ENCODE measurements at regions not wholly inside any gene's neighbourhood (a gene's known extent, or its start where the extent isn't known, plus 50 kb on each side); places are given as distances from the start of the nearest gene placed in this dataset.

DNA sequence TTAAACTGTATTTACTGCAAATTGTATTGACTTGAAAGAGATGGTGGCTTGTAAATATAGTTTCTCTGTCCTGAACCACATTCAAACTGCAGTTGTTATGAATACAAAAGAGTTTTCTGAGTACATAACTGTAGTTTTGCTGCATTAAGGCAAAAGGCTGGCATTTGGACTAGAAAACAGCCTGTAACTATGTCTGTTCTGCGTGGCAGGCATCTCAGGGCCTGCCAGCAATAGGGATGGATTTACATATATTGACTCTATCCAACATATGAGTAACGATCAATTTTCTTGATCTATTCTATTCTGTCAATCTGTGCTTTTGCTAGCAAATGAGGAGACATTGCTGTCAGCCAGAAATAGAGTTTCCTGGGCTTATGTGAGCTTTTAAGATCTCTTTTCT is 174.6 kb downstream of the TMEM26 start:
- no peak overlapping the region for H2AFZ ChIP-seq (ENCODE audit: low read depth, low read length, severe bottlenecking)
- H3K9ac ChIP-seq (ENCODE audit: low read length) = no peak overlapping the region
- H3K27ac ChIP-seq (ENCODE audit: low read depth, low read length) = no peak overlapping the region
- no peaks in the 10 kb centered on the region for H3K36me3 ChIP-seq (ENCODE audit: low read length)
- H3K9me3 ChIP-seq (ENCODE audit: insufficient read depth, low read length) = no peaks in the 10 kb centered on the region
- H3K9me2 ChIP-seq (replicated peaks; ENCODE audit: insufficient read depth, low read length) = no peaks in the 10 kb centered on the region
- H3K4me2 ChIP-seq (ENCODE audit: low read depth, low read length, poor library complexity, severe bottlenecking) = no peak overlapping the region
- H3K4me3 ChIP-seq (ENCODE audit: insufficient read depth, low read length, poor library complexity, severe bottlenecking) = no peak overlapping the region
- no peaks in the 10 kb centered on the region for H3F3A ChIP-seq (ENCODE audit: insufficient read depth)
- H4K20me1 ChIP-seq (ENCODE audit: low read depth, low read length) = no peaks in the 10 kb centered on the region
- no peaks in the 10 kb centered on the region for H3K79me2 ChIP-seq (ENCODE audit: insufficient read depth, low read length)
- H3K27me3 ChIP-seq (ENCODE audit: low read length) = no peaks in the 10 kb centered on the region
- TF ChIP-seq, protein P1, sequence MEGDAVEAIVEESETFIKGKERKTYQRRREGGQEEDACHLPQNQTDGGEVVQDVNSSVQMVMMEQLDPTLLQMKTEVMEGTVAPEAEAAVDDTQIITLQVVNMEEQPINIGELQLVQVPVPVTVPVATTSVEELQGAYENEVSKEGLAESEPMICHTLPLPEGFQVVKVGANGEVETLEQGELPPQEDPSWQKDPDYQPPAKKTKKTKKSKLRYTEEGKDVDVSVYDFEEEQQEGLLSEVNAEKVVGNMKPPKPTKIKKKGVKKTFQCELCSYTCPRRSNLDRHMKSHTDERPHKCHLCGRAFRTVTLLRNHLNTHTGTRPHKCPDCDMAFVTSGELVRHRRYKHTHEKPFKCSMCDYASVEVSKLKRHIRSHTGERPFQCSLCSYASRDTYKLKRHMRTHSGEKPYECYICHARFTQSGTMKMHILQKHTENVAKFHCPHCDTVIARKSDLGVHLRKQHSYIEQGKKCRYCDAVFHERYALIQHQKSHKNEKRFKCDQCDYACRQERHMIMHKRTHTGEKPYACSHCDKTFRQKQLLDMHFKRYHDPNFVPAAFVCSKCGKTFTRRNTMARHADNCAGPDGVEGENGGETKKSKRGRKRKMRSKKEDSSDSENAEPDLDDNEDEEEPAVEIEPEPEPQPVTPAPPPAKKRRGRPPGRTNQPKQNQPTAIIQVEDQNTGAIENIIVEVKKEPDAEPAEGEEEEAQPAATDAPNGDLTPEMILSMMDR (IDR thresholded peaks at IDR 0.05; ENCODE audit: insufficient read depth, low read length, poor library complexity, severe bottlenecking) = no peak
- no peak for TF ChIP-seq EZH2phosphoT487 (conservative IDR thresholded peaks at IDR 0.05; ENCODE audit: low read length)

DNA sequence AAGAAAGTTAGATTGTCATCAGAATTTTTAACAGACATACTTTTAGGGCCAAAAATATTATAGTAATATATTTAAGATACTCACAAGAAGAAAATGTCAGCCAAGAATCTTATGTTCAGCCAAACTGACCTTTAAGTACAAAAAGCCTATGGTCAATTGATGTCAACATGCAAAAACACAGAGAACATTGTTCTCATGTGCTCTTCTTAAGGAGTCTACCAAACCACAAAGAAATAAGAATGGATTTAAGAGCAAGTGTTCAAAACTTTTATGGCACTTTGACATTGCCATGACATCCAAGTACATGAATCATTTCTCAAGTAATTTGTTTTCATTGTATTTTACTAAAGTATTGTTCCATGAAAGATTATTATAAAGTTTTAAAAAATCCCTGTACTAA is 180.4 kb downstream of the TMEM26 start:
- no peak overlapping the region for H3K4me2 ChIP-seq (ENCODE audit: low read depth, low read length, poor library complexity, severe bottlenecking)
- no peaks in the 10 kb centered on the region for H3K9me3 ChIP-seq (ENCODE audit: insufficient read depth, low read length)
- H4K20me1 ChIP-seq (ENCODE audit: low read depth, low read length) = no peaks in the 10 kb centered on the region
- no peak overlapping the region for H3K27ac ChIP-seq (ENCODE audit: low read depth, low read length)
- no peak overlapping the region for H3K9ac ChIP-seq (ENCODE audit: low read length)
- H3K4me3 ChIP-seq (ENCODE audit: insufficient read depth, low read length, poor library complexity, severe bottlenecking) = no peak overlapping the region
- H3K27me3 ChIP-seq (ENCODE audit: low read length) = no peaks in the 10 kb centered on the region
- H3K36me3 ChIP-seq (ENCODE audit: low read length) = no peaks in the 10 kb centered on the region
- no peak overlapping the region for H2AFZ ChIP-seq (ENCODE audit: low read depth, low read length, severe bottlenecking)
- TF ChIP-seq, protein P1 (IDR thresholded peaks at IDR 0.05; ENCODE audit: insufficient read depth, low read length, poor library complexity, severe bottlenecking) = no peak
- TF ChIP-seq EZH2phosphoT487 (conservative IDR thresholded peaks at IDR 0.05; ENCODE audit: low read length) = no peak
- no peaks in the 10 kb centered on the region for H3K79me2 ChIP-seq (ENCODE audit: insufficient read depth, low read length)
- H3F3A ChIP-seq (ENCODE audit: insufficient read depth) = no peaks in the 10 kb centered on the region
- H3K9me2 ChIP-seq (replicated peaks; ENCODE audit: insufficient read depth, low read length) = no peaks in the 10 kb centered on the region

DNA sequence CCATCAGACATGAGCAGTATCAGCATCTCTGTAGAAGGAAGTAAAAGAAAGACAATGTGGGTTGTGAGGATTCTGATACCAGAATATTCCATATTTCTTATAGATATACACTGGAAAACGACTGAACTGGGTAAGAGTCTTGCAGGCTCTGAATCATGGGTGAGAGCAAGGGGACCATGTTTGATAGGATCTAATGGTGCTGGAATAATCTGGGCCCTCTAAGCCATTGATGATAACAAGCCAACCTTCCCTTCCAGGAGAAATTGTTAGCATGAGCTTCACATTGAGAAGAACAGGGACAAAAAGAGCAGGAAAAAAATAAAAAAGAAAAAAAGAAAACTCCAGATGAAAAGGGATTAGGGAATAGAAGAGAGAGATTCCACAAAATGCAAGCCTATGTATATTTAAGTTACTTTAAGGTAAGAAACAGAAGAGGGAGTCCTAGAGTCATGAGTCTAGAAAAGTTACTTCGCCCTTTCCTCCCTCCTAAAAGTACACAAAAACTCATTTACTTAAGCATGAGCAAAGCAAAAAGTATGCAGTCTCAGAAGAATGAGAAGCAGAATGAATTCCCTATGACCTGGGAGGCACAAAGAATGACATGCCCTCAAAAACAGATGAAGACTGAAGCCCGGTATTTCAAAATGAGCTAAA is 181.9 kb downstream of the TMEM26 start:
- Histone ChIP-seq H3F3A (ENCODE audit: insufficient read depth) (no peaks in the 10 kb centered on the region), H3K9ac (ENCODE audit: low read length) (no peak overlapping the region), H2AFZ (ENCODE audit: low read depth, low read length, severe bottlenecking) (no peak overlapping the region)

More for the DNA sequence above, 181.9 kb downstream of the TMEM26 start:
- no peaks in the 10 kb centered on the region for H3K27me3 ChIP-seq (ENCODE audit: low read length)
- H3K9me2 ChIP-seq (replicated peaks; ENCODE audit: insufficient read depth, low read length) = no peaks in the 10 kb centered on the region
- H4K20me1 ChIP-seq (ENCODE audit: low read depth, low read length) = no peaks in the 10 kb centered on the region
- H3K79me2 ChIP-seq (ENCODE audit: insufficient read depth, low read length) = no peaks in the 10 kb centered on the region
- no peaks in the 10 kb centered on the region for H3K9me3 ChIP-seq (ENCODE audit: insufficient read depth, low read length)
- H3K4me2 ChIP-seq (ENCODE audit: low read depth, low read length, poor library complexity, severe bottlenecking) = no peak overlapping the region
- no peak overlapping the region for H3K27ac ChIP-seq (ENCODE audit: low read depth, low read length)
- H3K4me3 ChIP-seq (ENCODE audit: insufficient read depth, low read length, poor library complexity, severe bottlenecking) = no peak overlapping the region
- TF ChIP-seq EZH2phosphoT487 (conservative IDR thresholded peaks at IDR 0.05; ENCODE audit: low read length) = no peak
- TF ChIP-seq, protein P1 (IDR thresholded peaks at IDR 0.05; ENCODE audit: insufficient read depth, low read length, poor library complexity, severe bottlenecking) = no peak
- H3K36me3 ChIP-seq (ENCODE audit: low read length) = no peaks in the 10 kb centered on the region

Measured in SU-DHL-6 (cell line).